HG03066 (cell line): ENCODE measurements at regions not wholly inside any gene's neighbourhood (a gene's known extent, or its start where the extent isn't known, plus 50 kb on each side); places are given as distances from the start of the nearest gene placed in this dataset.

Experiments used
- ATAC-seq: cut with Tn5 transposase; IDR thresholded peaks from one replicate; pipeline ENCODE4 v1.9.1; 2021; ENCODE audit warnings: low read depth; ENCODE audit not compliant: unreplicated experiment

DNA sequence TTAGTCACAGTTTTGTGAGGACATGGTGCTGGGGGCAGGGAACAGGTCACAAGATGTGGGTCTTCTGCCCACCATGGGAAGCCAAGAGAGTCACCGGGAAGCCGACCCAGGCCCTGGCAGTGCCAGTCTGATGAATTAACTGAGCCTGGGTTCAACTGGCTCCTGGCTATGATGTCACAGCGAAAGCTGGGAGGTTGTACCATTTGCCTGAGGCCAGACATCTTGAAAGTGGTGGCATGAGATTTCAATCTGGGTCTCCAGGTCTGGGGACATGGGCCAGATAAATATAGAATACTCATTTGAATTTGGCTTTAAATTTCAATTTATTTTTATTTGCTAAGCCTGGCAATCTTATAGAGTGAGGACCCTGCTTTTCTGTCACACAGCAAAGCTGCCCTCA lies 280.9 kb downstream of the NSG2 start:
- no peak for ATAC-seq

- ATAC-seq: no peak
These were observed 281.9 kb downstream of the NSG2 start for GRCh38 chr5:174327317-174327864.

DNA sequence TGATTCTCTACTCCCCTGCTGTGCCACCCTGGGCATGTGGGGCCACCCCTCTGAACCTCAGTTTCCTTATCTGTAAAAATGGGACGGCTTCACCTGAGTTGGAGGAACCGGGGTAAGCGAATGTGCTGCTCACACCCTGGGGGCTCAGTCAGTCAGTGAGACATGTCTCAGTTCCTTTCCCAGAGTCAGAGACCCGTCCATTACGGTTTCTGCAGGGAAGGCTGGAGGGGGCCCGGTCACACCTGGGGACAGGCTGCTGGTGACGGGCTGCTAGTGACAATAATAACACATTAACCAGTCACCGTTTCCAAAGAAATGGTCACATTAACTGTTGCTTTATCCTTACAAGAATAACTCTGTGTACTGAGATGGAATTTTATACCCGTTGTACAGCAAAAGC lies 282.4 kb downstream of the NSG2 start:
- no peak for ATAC-seq

DNA sequence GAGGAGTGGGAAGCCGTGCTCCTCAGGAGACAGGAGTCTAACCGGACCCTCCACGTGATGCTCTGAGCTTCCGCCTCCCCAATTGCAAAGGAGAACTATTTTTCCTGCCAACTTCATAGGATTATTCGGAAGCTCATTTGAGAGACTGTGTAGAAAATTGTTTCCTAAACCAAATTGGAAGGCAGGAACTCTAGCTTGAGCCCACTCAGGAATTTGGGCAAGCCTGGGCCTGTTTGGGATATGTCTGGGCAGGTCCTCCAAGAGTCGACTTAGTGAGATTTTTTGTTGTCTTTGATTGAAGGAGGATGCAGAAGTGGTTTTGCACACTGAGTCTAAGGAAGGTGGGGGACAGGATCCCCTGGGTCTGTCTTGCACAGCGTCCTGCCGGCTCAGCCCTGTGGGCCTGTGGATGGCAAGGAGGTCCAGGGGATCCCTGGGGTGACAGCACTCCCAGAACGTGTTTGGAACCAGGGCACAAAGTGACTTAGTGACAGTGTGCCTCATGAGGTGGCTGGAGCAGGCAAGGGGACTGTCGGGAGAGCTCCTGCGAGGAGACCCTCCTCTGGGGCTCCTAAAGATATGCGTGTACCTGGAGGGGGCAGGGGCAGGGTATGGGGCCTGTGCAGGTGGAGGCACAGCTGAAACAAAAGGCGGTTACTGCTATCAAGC lies 283.3 kb downstream of the NSG2 start:
- no peak for ATAC-seq

DNA sequence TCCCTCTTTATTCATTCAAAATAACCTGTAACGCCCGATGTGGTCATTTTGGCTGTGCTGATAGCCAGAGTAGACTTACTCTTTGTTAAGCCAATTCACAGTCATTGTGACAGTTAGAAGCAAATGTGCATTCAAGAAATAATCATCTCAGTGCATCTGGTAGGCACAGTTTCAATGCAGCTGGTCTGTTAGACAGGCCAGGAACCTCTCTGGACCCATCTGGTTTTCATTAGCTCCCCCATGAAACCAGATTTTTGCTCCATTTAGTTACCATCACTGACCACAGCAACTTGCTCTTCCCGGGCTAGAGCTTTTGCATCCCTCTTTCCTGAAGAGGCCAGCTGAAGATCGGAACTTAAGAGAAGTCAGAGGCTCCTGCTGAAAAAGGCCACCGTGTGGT lies 284.2 kb downstream of the NSG2 start:
- no peak for ATAC-seq

DNA sequence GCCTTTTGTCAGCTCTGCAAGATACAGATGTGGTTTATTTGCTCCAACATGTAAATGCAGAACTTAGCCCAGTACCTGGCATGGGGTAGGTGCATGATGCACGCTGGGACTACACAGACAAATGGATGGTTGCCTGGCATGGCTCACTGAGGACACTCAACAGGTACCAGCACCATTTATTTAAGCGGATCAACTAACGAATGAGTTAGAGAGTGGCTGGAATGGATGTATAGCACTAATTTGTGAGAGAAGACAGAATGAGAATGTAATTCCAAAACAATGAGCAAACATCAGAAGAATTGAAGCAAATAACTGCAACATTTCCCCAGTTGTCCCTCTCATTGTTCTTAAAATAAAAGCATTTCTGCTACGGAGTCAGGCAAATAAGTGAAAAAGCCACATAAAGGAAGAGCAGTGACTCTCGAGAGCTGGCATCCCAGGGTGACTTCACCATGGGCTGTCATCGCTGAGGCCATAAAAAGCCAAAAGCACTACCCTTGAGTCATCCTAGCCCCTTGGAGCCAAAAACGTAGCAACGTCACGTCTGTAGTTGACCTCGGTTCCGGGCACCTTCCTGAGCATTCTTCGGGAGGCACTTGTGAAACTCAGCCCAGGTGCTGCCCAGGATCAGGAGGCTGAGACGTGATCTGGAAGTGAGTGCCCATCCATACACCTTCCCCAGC lies 290.3 kb downstream of the NSG2 start:
- ATAC-seq: no peak

DNA sequence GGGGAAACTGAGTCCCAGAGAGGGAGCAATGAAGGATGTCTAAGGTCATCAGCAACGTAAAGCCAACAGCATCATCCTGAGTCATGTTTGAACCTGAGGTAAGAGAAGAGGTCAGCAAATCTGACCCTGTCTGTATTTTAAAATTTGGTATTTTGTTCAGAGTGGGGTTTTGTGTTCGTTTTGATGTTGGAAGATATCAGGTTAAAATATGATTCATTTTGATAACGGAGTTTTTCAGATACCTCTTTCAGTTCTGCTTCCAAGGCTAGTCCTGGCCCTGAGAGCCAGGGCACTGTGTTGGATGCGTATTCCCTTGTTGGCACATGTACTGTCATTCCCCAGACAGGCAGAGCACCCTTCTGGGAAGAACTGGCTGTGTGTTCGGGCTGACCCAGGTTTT lies 291.0 kb downstream of the NSG2 start:
- no peak for ATAC-seq

DNA sequence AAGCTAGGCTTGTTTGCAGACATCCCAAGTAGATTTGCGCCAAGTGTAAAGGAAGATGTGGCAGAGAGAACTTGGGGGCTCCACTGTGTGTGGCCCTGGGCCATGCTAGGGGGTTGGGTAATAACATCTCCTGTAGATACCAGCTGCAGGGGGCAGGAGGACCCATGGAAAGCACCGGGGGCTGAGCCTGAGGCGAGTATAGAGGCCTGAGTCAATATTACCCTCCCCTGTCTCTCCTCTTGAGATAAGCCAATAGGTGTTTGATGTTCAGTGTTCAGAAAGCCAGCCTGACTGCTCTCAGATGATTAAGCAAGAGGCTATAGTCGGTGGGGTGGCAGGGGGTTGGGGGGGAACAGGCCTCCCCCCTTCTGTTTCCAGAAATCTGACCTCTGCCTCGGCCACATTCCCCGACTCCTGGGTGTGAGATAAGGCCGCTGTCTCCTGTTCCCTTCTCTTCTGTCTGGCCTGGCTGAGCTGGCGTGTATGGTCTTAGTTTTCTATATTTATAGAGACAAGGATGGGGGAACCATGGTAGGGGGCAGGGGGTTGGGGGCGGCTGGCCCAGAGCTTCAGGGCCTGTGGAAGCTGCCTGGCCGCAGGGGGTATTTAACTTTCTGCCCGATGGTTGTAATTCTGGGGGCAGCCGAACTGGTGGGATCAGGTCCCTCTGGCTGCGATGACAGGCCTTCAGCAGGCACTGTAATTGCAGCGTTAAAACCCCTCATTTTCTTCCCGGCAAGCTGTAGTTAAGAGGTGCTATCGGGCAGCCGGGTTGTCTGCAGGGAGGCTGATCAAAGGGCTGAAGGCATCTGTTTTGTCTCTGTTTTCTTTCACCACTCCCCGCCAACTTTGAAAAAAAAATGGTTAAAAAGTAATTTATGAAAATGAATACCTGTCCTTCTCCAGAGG lies 292.0 kb downstream of the NSG2 start:
- ATAC-seq: no peak

DNA sequence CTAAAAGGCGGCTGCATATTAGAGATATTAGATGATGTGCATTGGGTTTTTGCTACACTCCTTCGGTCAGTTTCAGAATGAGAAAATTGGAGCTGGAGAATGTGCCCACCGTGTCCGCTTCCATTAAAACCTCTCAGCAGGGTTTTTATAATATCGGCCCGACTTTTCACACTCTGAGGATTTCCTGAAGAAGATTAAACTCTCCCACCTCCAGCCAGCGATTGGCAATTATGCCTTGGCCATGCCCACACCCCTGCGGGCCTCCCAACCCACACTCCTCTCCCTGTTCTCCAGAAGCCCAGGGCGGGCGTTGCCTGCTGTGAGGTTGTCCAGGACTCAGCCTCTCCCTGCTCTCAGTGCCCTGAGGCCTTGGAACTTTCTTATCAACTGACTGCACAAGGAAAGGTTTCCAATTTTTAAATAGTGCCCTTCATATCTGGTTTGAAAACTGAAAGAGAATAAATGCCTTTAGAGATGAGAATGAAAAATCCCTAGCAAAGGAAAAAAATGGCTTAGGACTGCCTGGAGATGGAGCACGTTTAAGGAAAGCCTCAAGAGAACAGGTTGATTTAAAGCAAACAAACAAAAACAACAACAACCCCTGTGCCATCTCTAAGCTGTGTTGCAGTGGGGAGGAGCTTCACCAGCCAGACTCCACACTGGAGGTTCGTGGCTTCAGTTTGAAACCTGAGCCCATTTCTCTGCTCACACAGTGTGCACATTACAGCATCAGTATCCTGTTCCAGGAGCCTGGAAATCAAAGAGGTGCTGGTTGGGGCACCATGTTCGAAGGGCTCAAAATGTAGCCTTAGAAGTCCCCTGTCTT lies 292.9 kb downstream of the NSG2 start:
- no peak for ATAC-seq

DNA sequence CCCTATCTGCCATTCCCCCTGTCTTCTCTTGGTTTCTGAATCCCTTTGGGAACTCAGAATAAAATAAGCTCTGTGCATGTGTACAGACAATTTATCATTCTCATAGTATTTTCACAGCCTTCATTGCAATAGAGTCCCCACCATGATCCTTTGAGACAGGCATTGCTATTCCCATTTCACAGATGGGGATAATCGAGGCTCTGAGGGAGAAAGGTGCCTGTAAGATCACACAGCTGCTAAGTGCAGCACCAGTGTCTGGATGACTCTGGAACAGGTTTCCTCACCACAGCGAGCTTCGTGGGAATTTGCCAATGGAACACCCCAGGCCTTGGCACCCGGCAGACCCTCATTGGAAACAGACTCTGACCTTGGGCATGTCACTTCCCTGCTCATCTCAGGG lies 293.6 kb downstream of the NSG2 start:
- no peak for ATAC-seq

GRCh38 chr5:174340226-174340625 lies 294.7 kb downstream of the NSG2 start:
- no peak for ATAC-seq

DNA sequence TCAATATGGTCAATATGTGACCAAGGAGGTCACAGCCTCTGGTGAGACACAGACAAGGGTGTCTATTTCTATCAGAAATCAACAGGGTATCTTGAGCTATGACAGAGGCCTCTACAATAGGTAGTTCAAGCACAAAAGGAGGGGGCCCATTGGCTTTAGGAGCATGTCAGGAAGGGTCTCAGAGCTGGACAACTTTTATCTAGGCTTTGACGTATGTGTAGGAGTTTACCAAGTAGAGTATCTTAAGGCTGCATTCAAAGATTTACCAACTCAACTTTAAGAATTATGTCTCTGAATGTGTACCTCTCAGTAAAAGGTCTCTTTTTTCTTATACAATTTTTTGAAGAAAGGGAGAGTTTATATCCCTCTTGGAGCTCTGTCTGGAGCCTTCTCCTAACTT lies 297.2 kb downstream of the NSG2 start:
- no peak for ATAC-seq

DNA sequence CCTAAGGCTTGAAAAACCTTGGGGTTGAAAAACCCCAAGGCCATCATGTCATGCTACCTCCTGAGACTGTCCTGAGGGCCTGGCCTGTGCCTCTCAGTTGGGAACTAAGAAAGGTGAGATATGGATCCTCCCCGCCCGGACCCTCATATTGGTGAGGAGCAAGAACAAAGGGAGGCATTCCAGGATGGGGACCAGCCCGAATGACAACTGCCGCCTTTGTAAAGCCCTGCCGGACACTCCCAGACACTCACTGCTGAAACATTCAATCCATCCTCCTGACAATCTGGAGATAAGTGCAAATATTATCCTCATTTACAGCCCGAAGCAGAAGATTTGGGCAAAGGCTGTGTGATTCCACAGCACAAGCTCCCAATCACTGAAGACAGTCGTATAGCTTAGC lies 298.3 kb downstream of the NSG2 start:
- no peak for ATAC-seq

- no peak for ATAC-seq
These were observed 298.8 kb downstream of the NSG2 start for GRCh38 chr5:174344335-174344734.

GRCh38 chr5:174347183-174347582 lies 301.7 kb downstream of the NSG2 start:
- ATAC-seq: no peak

DNA sequence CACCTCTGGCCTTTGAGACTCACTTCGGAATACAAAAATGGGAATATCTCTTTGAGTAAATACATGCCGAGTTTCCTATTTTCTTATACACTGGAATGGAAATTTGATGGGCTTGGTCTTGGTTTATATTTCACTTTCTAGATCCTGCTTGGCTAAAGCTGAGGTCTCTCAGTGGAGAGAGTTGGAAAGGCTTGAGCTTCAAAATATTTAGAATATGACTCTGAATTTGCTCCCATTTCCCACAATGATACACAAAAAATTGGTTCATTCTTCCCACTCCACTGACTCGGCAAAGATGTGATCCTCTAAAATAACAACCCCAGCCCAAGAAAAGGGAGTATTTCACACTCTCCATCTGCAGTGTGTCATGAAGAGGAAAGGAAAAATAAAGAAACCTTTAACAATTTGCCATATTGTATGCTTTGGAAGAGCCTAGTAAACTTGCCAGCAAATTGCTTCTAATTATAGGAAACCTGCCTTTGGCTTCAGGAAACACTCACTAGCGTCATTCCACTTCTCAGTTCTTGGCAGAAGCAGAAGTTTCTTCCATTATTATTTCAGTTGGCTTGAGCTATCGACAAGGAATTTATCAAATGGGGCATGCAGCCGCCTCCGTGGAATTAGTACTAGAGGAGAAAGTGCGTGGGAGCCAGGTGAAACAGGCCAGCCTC lies 302.9 kb downstream of the NSG2 start:
- no peak for ATAC-seq

GRCh38 chr5:174352681-174353080 lies 307.2 kb downstream of the NSG2 start:
- ATAC-seq: no peak

- no peak for ATAC-seq
These were observed 309.1 kb downstream of the NSG2 start for GRCh38 chr5:174354571-174354970.

DNA sequence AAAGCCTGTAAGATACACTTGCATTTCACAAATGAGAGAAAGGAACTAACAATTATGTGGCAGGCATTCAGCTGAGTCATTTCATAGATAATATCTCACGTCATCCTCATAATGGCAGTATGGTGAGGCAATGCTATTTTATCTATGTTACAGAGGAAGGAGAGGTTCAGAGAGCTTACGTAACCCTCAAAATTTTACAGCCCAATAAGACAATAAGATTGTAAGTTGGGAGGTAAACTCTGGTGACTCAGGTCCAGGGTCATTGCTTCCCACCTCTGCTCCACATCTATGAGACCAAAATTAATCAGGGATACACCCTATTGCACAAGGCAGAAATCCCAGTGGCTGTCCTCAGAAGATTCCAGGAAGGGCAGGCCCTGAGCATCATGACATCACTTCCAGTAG lies 309.7 kb downstream of the NSG2 start:
- ATAC-seq: no peak

GRCh38 chr5:174355995-174356394 lies 310.5 kb downstream of the NSG2 start:
- ATAC-seq: no peak
